Pancreas (tissue), 10 donors: ENCODE measurements at regions not wholly inside any gene's neighbourhood (a gene's known extent, or its start where the extent isn't known, plus 50 kb on each side); places are given as distances from the start of the nearest gene placed in this dataset.
"Not testable (repeated sequence)": the region's sequence is repeated elsewhere in the genome, so short reads cannot be mapped to it uniquely, and the experiment has no call there.

Experiments used
- ATAC-seq, 4 donors: fragments of 200-7000 bp; cut with Tn5 transposase; one replicate each; pipeline versions ENCODE4 v1.8.0 to v1.9.1; 2020; ENCODE audit warnings: mild to moderate bottlenecking in 4 of 4, moderate library complexity in 4 of 4
- DNase-seq, 6 donors: peaks; one replicate each; pipeline ENCODE4 v3.0.0-alpha.2; 2020
- FAIRE-seq: peaks from 2 replicates; lab custom pipeline; 2012; peaks lifted over from hg19 to GRCh38; lab: Jason Lieb, UNC
- H3K27ac ChIP-seq, 4 donors: fragments of 200-600 bp; sonication (generic); 1 replicate in 3 of 4; 2 replicates in 1 of 4; pipeline versions ENCODE4 v1.5.0 to v1.8.0; 2020
- H3K27me3 ChIP-seq, 4 donors: fragments of 200-600 bp; one replicate each; pipeline ENCODE4 v1.8.0; 2021
- H3K36me3 ChIP-seq, 3 donors: fragments of 200-600 bp; sonication (generic) in 1 of 3; one replicate each; pipeline versions ENCODE4 v1.5.0 to v1.8.0; 2020 to 2021
- H3K4me1 ChIP-seq, 3 donors: fragments of 200-600 bp; one replicate each; pipeline ENCODE4 v1.8.0; 2021
- H3K4me3 ChIP-seq, 4 donors: fragments of 200-600 bp; sonication (generic) in 2 of 4; one replicate each; pipeline versions ENCODE4 v1.5.0 to v1.8.0; 2020 to 2021
- H3K9me3 ChIP-seq, 4 donors: fragments of 200-600 bp; one replicate each; pipeline ENCODE4 v1.8.0; 2021
- WGBS, 2 donors: extraction: QIAGEN DNeasy Blood & Tissue Kit; methylation state at CpG; one replicate each; pipeline ENCODE4 v1.1.7; 2013; 5-methylcytosine and 5-hydroxymethylcytosine counted together
- intact Hi-C, 3 donors: fragments of 100-400 bp; cut with DNase I; formaldehyde crosslinking; loops; one replicate each; pipeline versions ENCODE4 v1.11.1 to v1.14.2; 2022
- TF ChIP-seq, protein P1 (sequence below), 4 donors: fragments of 200-600 bp; sonication (generic) in 3 of 4; IDR thresholded peaks; one replicate each; pipeline versions ENCODE4 v1.5.0 to v1.8.0; 2021; ENCODE audit warnings: antibody characterized with exemption in 4 of 4
- donor health status: healthy with polysubstance abuse.
- donor health status: DM: no; HTN: no; CAD: no; lungs with moderate emphysema.
- donor health status: DM: no; HTN: no; CAD: no.
- donor health status: control.
- donor health status: control.
- donor health status: Bipolar disorder and iron deficiency.
- donor health status: DM: yes; HTN: yes; CAD: no.
- donor health status: DM: no; HTN: no; CAD: no.
- donor health status: DM: no; HTN: no; CAD: no.
- donor health status: DM: yes; HTN: yes; CAD: no.

DNA sequence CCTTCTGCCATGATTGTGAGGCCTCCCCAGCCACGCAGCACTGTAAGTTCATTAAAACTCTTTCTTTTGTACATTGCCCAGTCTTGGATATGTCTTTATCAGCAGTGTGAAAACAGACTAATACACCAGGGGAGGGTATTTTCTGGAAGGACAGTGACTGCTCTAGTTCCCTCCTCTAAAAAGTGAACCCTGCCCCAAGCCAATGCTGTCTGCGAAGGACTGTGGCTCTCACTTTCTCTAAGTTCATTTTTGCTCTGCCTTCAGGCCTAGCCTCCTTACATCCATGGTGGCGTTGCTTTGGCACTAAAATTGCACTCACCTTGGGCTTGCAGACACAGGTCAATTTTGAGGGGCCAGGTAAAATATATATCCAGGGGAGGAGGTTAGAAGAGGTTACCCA, 323.0 kb downstream of the VRK1 start:
- no peaks in the 10 kb centered on the region for H3K36me3 ChIP-seq
- H3K4me3 ChIP-seq, result no peak overlapping the region
- H3K4me1 ChIP-seq, result no peaks in the 10 kb centered on the region
- ATAC-seq, result no peak
- DNase-seq, result no peak
- H3K9me3 ChIP-seq, result no peaks in the 10 kb centered on the region
- intact Hi-C loops, result no loop called here
- no peaks in the 10 kb centered on the region for H3K27me3 ChIP-seq
- 62 to 74% methylated on average over 3 of the region's 3 CpGs for WGBS, 2 donors
- H3K27ac ChIP-seq, result no peak overlapping the region
- TF ChIP-seq, protein P1, sequence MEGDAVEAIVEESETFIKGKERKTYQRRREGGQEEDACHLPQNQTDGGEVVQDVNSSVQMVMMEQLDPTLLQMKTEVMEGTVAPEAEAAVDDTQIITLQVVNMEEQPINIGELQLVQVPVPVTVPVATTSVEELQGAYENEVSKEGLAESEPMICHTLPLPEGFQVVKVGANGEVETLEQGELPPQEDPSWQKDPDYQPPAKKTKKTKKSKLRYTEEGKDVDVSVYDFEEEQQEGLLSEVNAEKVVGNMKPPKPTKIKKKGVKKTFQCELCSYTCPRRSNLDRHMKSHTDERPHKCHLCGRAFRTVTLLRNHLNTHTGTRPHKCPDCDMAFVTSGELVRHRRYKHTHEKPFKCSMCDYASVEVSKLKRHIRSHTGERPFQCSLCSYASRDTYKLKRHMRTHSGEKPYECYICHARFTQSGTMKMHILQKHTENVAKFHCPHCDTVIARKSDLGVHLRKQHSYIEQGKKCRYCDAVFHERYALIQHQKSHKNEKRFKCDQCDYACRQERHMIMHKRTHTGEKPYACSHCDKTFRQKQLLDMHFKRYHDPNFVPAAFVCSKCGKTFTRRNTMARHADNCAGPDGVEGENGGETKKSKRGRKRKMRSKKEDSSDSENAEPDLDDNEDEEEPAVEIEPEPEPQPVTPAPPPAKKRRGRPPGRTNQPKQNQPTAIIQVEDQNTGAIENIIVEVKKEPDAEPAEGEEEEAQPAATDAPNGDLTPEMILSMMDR (IDR thresholded peaks at IDR 0.05), result no peak
- no peak for FAIRE-seq

DNA sequence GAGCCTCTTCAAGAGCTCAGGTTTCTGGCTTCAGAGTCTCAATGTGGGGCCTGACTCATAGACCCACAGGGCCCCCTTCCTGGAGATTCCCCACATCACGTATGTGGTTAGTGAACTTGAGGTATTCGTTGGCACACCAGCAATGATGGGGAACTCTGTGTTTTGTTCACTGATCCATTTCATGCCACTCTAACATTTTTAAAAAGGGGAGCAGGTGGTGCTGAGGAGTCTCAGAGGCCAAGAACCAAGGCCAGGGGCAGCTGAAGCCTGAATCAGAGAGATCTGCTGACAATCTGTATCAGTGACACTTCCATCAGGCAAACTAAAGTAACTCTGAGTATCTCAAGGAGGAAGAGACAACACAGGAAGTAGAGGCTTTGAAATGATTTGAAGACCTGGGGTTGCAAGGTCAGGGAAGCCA, 323.4 kb downstream of the VRK1 start:
- H3K4me1 ChIP-seq, result no peaks in the 10 kb centered on the region
- no peak for ATAC-seq

DNA sequence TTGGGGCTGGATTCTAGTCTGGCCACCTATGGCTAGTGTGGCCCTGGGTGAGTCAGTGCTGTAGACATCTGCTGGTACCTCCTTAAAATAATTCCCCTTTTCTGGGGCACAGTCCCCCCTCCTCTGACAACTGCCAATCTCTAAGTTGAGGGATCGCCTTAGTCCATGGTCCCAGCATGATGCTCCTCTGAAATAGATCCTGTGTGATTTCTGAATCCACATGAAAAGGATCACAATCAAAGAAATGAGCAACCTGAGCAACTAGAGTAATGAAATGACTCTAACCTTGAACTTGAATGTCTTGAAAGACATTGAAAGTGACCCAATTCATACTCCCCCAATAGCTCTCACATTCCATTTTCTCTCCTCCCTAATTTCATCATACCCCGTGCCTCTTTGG, 332.5 kb downstream of the VRK1 start:
- H3K36me3 ChIP-seq, result no peaks in the 10 kb centered on the region
- TF ChIP-seq, protein P1 (IDR thresholded peaks at IDR 0.05), result no peak
- no peaks in the 10 kb centered on the region for H3K27me3 ChIP-seq
- no peaks in the 10 kb centered on the region for H3K4me1 ChIP-seq
- no peak for DNase-seq
- intact Hi-C loops, result no loop called here
- WGBS, 2 donors, result 77 to 85% methylated on average over 2 of the region's 2 CpGs
- H3K4me3 ChIP-seq, result no peak overlapping the region
- H3K27ac ChIP-seq, result no peak overlapping the region
- no peak for ATAC-seq
- no peak for FAIRE-seq
- H3K9me3 ChIP-seq, result no peaks in the 10 kb centered on the region

More for the DNA sequence above, 323.4 kb downstream of the VRK1 start:
- no peak overlapping the region for H3K27ac ChIP-seq
- intact Hi-C loops, result no loop called here
- no peak for DNase-seq
- no peaks in the 10 kb centered on the region for H3K36me3 ChIP-seq
- 40 to 63% methylated on average over 2 of the region's 2 CpGs for WGBS, 2 donors
- TF ChIP-seq, protein P1 (IDR thresholded peaks at IDR 0.05), result no peak
- no peaks in the 10 kb centered on the region for H3K27me3 ChIP-seq
- no peak overlapping the region for H3K4me3 ChIP-seq
- no peak for FAIRE-seq
- H3K9me3 ChIP-seq, result no peaks in the 10 kb centered on the region

DNA sequence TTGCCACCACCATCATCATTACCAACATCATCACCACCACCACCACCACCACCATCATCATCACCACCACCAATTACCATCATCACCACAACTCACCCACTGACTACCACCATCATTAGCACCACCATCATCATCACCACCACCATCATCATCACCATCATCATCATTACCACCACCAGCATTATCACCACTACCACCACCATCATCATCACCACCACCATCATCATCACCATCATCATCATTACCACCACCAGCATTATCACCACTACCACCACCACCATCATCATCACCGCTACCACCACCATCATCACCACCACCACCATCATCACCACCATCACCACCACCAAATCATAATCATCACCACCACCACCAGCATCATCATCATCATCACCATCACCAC, 338.7 kb downstream of the VRK1 start:
- FAIRE-seq, H3K4me3 ChIP-seq, intact Hi-C loops, H3K27me3 ChIP-seq, ATAC-seq, DNase-seq, H3K27ac ChIP-seq, H3K4me1 ChIP-seq, H3K9me3 ChIP-seq, H3K36me3 ChIP-seq: not testable (repeated sequence)
- WGBS, 2 donors, result 86 to 90% methylated on average over 1 of the region's 1 CpG

DNA sequence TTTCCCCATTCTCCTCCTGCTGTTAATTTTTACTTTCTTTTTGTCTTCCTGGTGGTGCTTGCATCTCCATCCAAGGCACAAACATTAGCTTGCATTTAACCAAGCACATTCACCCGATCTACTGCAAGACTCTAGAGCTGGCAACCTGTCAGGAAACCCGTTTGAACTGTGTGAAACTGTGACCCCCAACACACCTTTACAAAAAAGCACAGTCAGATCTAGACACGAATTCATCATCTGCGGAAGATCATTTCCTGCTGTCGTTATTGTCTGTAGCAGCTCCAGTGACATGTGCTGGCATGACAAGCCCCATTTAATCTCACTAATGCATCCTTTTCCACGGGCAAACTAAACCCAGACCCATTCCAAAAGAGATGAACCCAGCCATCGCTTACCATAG, 340.5 kb downstream of the VRK1 start:
- DNase-seq (no peak), FAIRE-seq (no peak), ATAC-seq (no peak)
- WGBS, 2 donors, result 50 to 59% methylated on average over 7 of the region's 7 CpGs
- Histone ChIP-seq H3K27me3 (no peaks in the 10 kb centered on the region), H3K9me3 (no peaks in the 10 kb centered on the region), H3K36me3 (no peaks in the 10 kb centered on the region), H3K4me1 (no peaks in the 10 kb centered on the region), H3K27ac (no peak overlapping the region), H3K4me3 (no peak overlapping the region)
- TF ChIP-seq, protein P1 (IDR thresholded peaks at IDR 0.05), result no peak
- intact Hi-C loops, result no loop called here
